Astrocyte (in vitro differentiated cells and primary cell): ENCODE measurements at regions not wholly inside any gene's neighbourhood (a gene's known extent, or its start where the extent isn't known, plus 50 kb on each side); places are given as distances from the start of the nearest gene placed in this dataset.

Experiments
- CTCF ChIP-seq: IDR thresholded peaks from 2 replicates; pipeline ENCODE4 v1.5.1; 2011; ENCODE audit warnings: low read depth, mild to moderate bottlenecking, inconsistent platforms, low read length, moderate library complexity; ENCODE audit not compliant: insufficient read depth
- EZH2 ChIP-seq: IDR thresholded peaks from 2 replicates; pipeline ENCODE4 v1.6.1; 2012; ENCODE audit warnings: mild to moderate bottlenecking, low read length, inconsistent platforms; ENCODE audit not compliant: insufficient read depth

GRCh38 chr18:34600158-34600557, 109.9 kb upstream of the DTNA start:
- TF ChIP-seq CTCF (no peak), EZH2 (no peak)
